ENCODE measurements at regions not wholly inside any gene's neighbourhood (a gene's known extent, or its start where the extent isn't known, plus 50 kb on each side); places are given as distances from the start of the nearest gene placed in this dataset.

GRCh38 chr2:146123714-146124113 is 1603.8 kb upstream of the ZEB2 start:
- no peak for DNase-seq (ENCODE audit: low read depth in 2 of 3, low spot score in 2 of 3)

- no peak for DNase-seq (ENCODE audit: low read depth in 2 of 3, low spot score in 2 of 3)
Measured at GRCh38 chr2:146123256-146123655, 1603.3 kb upstream of the ZEB2 start.

- no peak for DNase-seq (ENCODE audit: low read depth in 2 of 3, low spot score in 2 of 3)
Measured at GRCh38 chr2:146119586-146119985, 1599.7 kb upstream of the ZEB2 start.

- DNase-seq (ENCODE audit: low read depth in 2 of 3, low spot score in 2 of 3), result no peak
Measured at GRCh38 chr2:146108993-146109392, 1589.1 kb upstream of the ZEB2 start.

GRCh38 chr2:146094185-146094584 is 1574.3 kb upstream of the ZEB2 start:
- no peak for DNase-seq (ENCODE audit: low read depth in 2 of 3, low spot score in 2 of 3)

- DNase-seq (ENCODE audit: low read depth in 2 of 3, low spot score in 2 of 3), result no peak
Measured at GRCh38 chr2:146081459-146081858, 1561.5 kb upstream of the ZEB2 start.

- DNase-seq (ENCODE audit: low read depth in 2 of 3, low spot score in 2 of 3), result no peak
Measured at GRCh38 chr2:146080925-146081324, 1561.0 kb upstream of the ZEB2 start.

- DNase-seq (ENCODE audit: low read depth in 2 of 3, low spot score in 2 of 3), result no peak
Measured at GRCh38 chr2:146079216-146079615, 1559.3 kb upstream of the ZEB2 start.

- no peak for DNase-seq (ENCODE audit: low read depth in 2 of 3, low spot score in 2 of 3)
Measured at GRCh38 chr2:146077156-146077555, 1557.2 kb upstream of the ZEB2 start.

GRCh38 chr2:146068051-146068450 is 1548.1 kb upstream of the ZEB2 start:
- DNase-seq (ENCODE audit: low read depth in 2 of 3, low spot score in 2 of 3), result no peak

- DNase-seq (ENCODE audit: low read depth in 2 of 3, low spot score in 2 of 3), result no peak
Measured at GRCh38 chr2:146048141-146048540, 1528.2 kb upstream of the ZEB2 start.

- no peak for DNase-seq (ENCODE audit: low read depth in 2 of 3, low spot score in 2 of 3)
Measured at GRCh38 chr2:146041274-146041910, 1521.5 kb upstream of the ZEB2 start.

GRCh38 chr2:146040051-146040450 is 1520.1 kb upstream of the ZEB2 start:
- DNase-seq (ENCODE audit: low read depth in 2 of 3, low spot score in 2 of 3), result no peak

- DNase-seq (ENCODE audit: low read depth in 2 of 3, low spot score in 2 of 3), result no peak
Measured at GRCh38 chr2:146038014-146038413, 1518.1 kb upstream of the ZEB2 start.

GRCh38 chr2:146037334-146037870 is 1517.5 kb upstream of the ZEB2 start:
- no peak for DNase-seq (ENCODE audit: low read depth in 2 of 3, low spot score in 2 of 3)

GRCh38 chr2:146031158-146031557 is 1511.2 kb upstream of the ZEB2 start:
- DNase-seq (ENCODE audit: low read depth in 2 of 3, low spot score in 2 of 3), result no peak

GRCh38 chr2:146027156-146027555 is 1507.2 kb upstream of the ZEB2 start:
- DNase-seq (ENCODE audit: low read depth in 2 of 3, low spot score in 2 of 3), result no peak

- DNase-seq (ENCODE audit: low read depth in 2 of 3, low spot score in 2 of 3), result no peak
Measured at GRCh38 chr2:146025519-146025918, 1505.6 kb upstream of the ZEB2 start.

- DNase-seq (ENCODE audit: low read depth in 2 of 3, low spot score in 2 of 3), result no peak
Measured at GRCh38 chr2:146024212-146024743, 1504.4 kb upstream of the ZEB2 start.

GRCh38 chr2:146004462-146004861 is 1484.5 kb upstream of the ZEB2 start:
- no peak for DNase-seq (ENCODE audit: low read depth in 2 of 3, low spot score in 2 of 3)

- DNase-seq (ENCODE audit: low read depth in 2 of 3, low spot score in 2 of 3), result no peak
Measured at GRCh38 chr2:146003337-146003736, 1483.4 kb upstream of the ZEB2 start.

GRCh38 chr2:145994910-145995309 is 1475.0 kb upstream of the ZEB2 start:
- DNase-seq (ENCODE audit: low read depth in 2 of 3, low spot score in 2 of 3), result no peak

- DNase-seq (ENCODE audit: low read depth in 2 of 3, low spot score in 2 of 3), result no peak
Measured at GRCh38 chr2:145992572-145992971, 1472.7 kb upstream of the ZEB2 start.

All from activated CD8-positive, alpha-beta memory T cell treated with anti-CD3 and anti-CD28 coated beads for 48 hours (primary cell).